HL-60 (cell line): ENCODE measurements at regions not wholly inside any gene's neighbourhood (a gene's known extent, or its start where the extent isn't known, plus 50 kb on each side); places are given as distances from the start of the nearest gene placed in this dataset.

Source experiments
- DNase-seq, 2 experiments: peaks; one replicate each; pipeline ENCODE4 v3.0.0-alpha.2; 2010 to 2020; ENCODE audit warnings: low read depth in 1 of 2, low spot score in 1 of 2
- H3K27ac ChIP-seq: fragments of 250-450 bp; sonication (Bioruptor Pico); replicated peaks from 2 replicates; pipeline ENCODE4 v1.5.1; 2020; ENCODE audit warnings: mild to moderate bottlenecking, moderate library complexity
- H3K27me3 ChIP-seq: fragments of 250-450 bp; sonication (Bioruptor Pico); 2 replicates; pipeline ENCODE4 v1.5.1; 2021; ENCODE audit warnings: mild to moderate bottlenecking, moderate library complexity; ENCODE audit not compliant: insufficient read depth, poor library complexity, severe bottlenecking
- H3K4me3 ChIP-seq: replicated peaks from 2 replicates; pipeline ENCODE4 v1.5.1; 2011; ENCODE audit warnings: mild to moderate bottlenecking, control low read depth, low read length; ENCODE audit not compliant: insufficient read depth
- GABPA ChIP-seq: IDR thresholded peaks from 2 replicates; pipeline ENCODE4 v1.6.1; 2012; ENCODE audit warnings: low read depth
- POLR2AphosphoS5 ChIP-seq: IDR thresholded peaks from 2 replicates; pipeline ENCODE4 v1.6.1; 2012; ENCODE audit warnings: low read depth
- SPI1 ChIP-seq: IDR thresholded peaks from 2 replicates; pipeline ENCODE4 v1.6.1; 2012; ENCODE audit warnings: low read depth, mild to moderate bottlenecking, borderline replicate concordance
- TF ChIP-seq, protein P1 (sequence below): IDR thresholded peaks from one replicate; pipeline ENCODE4 v1.5.1; 2011; ENCODE audit warnings: low read length, control low read depth, inconsistent platforms; ENCODE audit not compliant: insufficient read depth
- TF ChIP-seq, protein P2 (sequence below): IDR thresholded peaks from 2 replicates; pipeline ENCODE4 v1.6.1; 2012; ENCODE audit warnings: low read depth; ENCODE audit not compliant: insufficient replicate concordance

DNA sequence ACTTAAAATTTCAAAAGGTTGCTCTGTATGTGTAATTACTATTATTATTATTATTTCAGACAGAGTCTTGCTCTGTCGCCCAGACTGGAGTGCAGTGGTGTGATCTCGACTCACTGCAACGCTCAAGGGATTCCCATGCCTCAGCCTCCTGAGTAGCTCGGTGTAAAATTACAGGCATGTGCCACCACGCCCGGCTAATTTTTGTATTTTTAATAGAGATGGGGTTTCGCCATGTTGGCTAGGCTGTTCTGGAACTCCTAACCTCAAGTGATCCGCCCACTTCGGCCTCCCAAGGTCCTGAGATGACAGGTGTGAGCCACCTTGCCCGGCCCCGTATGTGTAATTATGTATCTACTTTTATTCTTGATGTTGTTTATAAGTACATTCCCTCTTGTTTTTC lies 65.3 kb upstream of the ZNF217 start:
- H3K27ac ChIP-seq = no peak overlapping the region
- TF ChIP-seq, protein P1, sequence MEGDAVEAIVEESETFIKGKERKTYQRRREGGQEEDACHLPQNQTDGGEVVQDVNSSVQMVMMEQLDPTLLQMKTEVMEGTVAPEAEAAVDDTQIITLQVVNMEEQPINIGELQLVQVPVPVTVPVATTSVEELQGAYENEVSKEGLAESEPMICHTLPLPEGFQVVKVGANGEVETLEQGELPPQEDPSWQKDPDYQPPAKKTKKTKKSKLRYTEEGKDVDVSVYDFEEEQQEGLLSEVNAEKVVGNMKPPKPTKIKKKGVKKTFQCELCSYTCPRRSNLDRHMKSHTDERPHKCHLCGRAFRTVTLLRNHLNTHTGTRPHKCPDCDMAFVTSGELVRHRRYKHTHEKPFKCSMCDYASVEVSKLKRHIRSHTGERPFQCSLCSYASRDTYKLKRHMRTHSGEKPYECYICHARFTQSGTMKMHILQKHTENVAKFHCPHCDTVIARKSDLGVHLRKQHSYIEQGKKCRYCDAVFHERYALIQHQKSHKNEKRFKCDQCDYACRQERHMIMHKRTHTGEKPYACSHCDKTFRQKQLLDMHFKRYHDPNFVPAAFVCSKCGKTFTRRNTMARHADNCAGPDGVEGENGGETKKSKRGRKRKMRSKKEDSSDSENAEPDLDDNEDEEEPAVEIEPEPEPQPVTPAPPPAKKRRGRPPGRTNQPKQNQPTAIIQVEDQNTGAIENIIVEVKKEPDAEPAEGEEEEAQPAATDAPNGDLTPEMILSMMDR = no peak
- TF ChIP-seq SPI1 (no peak), GABPA (no peak), POLR2AphosphoS5 (no peak)
- TF ChIP-seq, protein P2, sequence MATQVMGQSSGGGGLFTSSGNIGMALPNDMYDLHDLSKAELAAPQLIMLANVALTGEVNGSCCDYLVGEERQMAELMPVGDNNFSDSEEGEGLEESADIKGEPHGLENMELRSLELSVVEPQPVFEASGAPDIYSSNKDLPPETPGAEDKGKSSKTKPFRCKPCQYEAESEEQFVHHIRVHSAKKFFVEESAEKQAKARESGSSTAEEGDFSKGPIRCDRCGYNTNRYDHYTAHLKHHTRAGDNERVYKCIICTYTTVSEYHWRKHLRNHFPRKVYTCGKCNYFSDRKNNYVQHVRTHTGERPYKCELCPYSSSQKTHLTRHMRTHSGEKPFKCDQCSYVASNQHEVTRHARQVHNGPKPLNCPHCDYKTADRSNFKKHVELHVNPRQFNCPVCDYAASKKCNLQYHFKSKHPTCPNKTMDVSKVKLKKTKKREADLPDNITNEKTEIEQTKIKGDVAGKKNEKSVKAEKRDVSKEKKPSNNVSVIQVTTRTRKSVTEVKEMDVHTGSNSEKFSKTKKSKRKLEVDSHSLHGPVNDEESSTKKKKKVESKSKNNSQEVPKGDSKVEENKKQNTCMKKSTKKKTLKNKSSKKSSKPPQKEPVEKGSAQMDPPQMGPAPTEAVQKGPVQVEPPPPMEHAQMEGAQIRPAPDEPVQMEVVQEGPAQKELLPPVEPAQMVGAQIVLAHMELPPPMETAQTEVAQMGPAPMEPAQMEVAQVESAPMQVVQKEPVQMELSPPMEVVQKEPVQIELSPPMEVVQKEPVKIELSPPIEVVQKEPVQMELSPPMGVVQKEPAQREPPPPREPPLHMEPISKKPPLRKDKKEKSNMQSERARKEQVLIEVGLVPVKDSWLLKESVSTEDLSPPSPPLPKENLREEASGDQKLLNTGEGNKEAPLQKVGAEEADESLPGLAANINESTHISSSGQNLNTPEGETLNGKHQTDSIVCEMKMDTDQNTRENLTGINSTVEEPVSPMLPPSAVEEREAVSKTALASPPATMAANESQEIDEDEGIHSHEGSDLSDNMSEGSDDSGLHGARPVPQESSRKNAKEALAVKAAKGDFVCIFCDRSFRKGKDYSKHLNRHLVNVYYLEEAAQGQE = no peak
- no peak for DNase-seq
- no peaks in the 10 kb centered on the region for H3K27me3 ChIP-seq
- no peak overlapping the region for H3K4me3 ChIP-seq

DNA sequence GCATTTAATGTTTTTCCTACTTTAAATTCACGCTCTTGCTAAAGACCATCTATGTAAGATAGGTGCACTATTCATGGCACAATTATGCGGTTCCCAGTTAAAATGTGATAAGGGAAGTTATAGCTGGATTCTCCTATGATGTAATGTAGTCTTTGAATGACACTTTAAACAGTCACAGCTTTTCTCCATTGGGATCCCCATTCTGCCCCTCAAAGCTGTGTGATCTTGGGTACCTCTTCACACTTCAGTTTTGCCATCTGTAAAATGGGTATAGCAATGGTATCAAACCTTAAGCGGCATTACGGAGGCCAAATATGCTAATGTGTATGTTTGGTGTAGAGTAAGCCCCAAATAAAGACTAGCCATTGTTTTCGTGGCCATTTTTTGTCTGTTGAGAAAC lies 64.7 kb upstream of the ZNF217 start:
- no peak for TF ChIP-seq SPI1
- TF ChIP-seq, protein P1 = no peak
- TF ChIP-seq, protein P2 = no peak
- no peak for TF ChIP-seq GABPA
- TF ChIP-seq POLR2AphosphoS5 = no peak
- no peak for DNase-seq
- H3K27ac ChIP-seq = no peak overlapping the region
- H3K27me3 ChIP-seq = no peaks in the 10 kb centered on the region
- no peak overlapping the region for H3K4me3 ChIP-seq

DNA sequence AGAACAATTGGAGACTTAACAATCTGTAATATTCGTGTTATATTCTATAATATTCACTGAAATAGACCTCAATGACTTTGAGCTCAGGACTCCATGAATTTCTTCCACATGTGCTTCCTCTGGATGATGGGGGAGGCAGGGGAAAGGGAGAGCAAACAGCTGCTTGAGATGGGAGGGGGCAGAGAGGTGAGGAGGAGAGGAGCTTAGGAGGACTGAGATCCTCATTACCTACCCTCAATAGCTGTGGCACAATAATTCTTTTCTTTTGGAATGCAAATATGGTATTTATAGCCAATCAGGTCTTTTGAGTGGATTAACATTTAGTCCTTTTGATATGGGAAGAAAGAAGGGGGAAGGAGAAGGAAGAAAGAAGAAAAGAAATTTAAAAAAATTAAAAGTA lies 64.1 kb upstream of the ZNF217 start:
- no peak overlapping the region for H3K4me3 ChIP-seq
- no peaks in the 10 kb centered on the region for H3K27me3 ChIP-seq
- H3K27ac ChIP-seq = no peak overlapping the region
- DNase-seq = no peak
- TF ChIP-seq, protein P1 = no peak
- TF ChIP-seq GABPA (no peak), SPI1 (no peak), POLR2AphosphoS5 (no peak)
- TF ChIP-seq, protein P2 = no peak
